ENCODE measurements at regions not wholly inside any gene's neighbourhood (a gene's known extent, or its start where the extent isn't known, plus 50 kb on each side); places are given as distances from the start of the nearest gene placed in this dataset.

- TF ChIP-seq, protein P1, sequence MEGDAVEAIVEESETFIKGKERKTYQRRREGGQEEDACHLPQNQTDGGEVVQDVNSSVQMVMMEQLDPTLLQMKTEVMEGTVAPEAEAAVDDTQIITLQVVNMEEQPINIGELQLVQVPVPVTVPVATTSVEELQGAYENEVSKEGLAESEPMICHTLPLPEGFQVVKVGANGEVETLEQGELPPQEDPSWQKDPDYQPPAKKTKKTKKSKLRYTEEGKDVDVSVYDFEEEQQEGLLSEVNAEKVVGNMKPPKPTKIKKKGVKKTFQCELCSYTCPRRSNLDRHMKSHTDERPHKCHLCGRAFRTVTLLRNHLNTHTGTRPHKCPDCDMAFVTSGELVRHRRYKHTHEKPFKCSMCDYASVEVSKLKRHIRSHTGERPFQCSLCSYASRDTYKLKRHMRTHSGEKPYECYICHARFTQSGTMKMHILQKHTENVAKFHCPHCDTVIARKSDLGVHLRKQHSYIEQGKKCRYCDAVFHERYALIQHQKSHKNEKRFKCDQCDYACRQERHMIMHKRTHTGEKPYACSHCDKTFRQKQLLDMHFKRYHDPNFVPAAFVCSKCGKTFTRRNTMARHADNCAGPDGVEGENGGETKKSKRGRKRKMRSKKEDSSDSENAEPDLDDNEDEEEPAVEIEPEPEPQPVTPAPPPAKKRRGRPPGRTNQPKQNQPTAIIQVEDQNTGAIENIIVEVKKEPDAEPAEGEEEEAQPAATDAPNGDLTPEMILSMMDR (IDR thresholded peaks at IDR 0.05): no peak
- Histone ChIP-seq H3K4me3 (no peak overlapping the region), H3K9me3 (no peaks in the 10 kb centered on the region), H3K4me1 (no peaks in the 10 kb centered on the region), H3K27ac (no peak overlapping the region), H3K27me3 (no peaks in the 10 kb centered on the region), H3K36me3 (no peaks in the 10 kb centered on the region)
- ATAC-seq (no peak), FAIRE-seq (no peak), DNase-seq (no peak)
- 63 to 77% methylated on average over 3 of the region's 3 CpGs for WGBS, 2 donors
- intact Hi-C loops (cut with DNase I): no loop called here
Measured at GRCh38 chr5:153209016-153209415, 281.5 kb upstream of the GRIA1 start.

DNA sequence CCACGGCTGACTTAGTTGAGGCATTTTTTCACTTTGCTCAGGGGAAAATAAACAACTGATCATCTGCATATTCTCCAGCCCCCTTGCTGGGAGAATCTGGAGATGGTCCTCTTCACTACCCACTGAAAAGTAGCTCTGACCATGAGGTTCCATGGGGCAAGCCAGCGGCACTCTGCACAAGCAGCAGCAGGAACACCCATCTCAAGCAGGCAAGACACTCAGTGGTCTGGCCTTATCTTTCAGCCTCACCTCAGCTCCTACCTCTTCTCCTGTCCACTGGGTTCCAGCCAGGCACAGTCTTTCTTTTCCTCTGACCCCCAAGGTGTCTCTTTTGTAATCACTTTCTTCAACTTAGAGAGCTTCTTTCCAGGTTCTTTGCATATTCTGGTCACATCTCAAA lies 280.8 kb upstream of the GRIA1 start:
- Histone ChIP-seq H3K36me3 (no peaks in the 10 kb centered on the region), H3K4me3 (no peak overlapping the region), H3K9me3 (no peaks in the 10 kb centered on the region), H3K27me3 (no peaks in the 10 kb centered on the region), H3K4me1 (no peaks in the 10 kb centered on the region), H3K27ac (no peak overlapping the region)
- 55 to 70% methylated on average over 2 of the region's 2 CpGs for WGBS, 2 donors
- TF ChIP-seq, protein P1 (IDR thresholded peaks at IDR 0.05): no peak
- intact Hi-C loops (cut with DNase I): no loop called here
- ATAC-seq: no peak
- DNase-seq: no peak
- no peak for FAIRE-seq

GRCh38 chr5:153211076-153211475 lies 279.4 kb upstream of the GRIA1 start:
- no peaks in the 10 kb centered on the region for H3K27me3 ChIP-seq
- no peak overlapping the region for H3K27ac ChIP-seq
- FAIRE-seq (no peak), ATAC-seq (no peak), DNase-seq (no peak)
- 16 to 18% methylated on average over 4 of the region's 4 CpGs for WGBS, 2 donors
- H3K9me3 ChIP-seq: no peaks in the 10 kb centered on the region
- H3K4me1 ChIP-seq: no peaks in the 10 kb centered on the region
- no peak overlapping the region for H3K4me3 ChIP-seq
- H3K36me3 ChIP-seq: no peaks in the 10 kb centered on the region
- TF ChIP-seq, protein P1 (IDR thresholded peaks at IDR 0.05): no peak
- intact Hi-C loops (cut with DNase I): no loop called here

GRCh38 chr5:153212471-153212870 lies 278.0 kb upstream of the GRIA1 start:
- H3K36me3 ChIP-seq: no peaks in the 10 kb centered on the region
- FAIRE-seq: no peak
- H3K9me3 ChIP-seq: no peaks in the 10 kb centered on the region
- H3K4me3 ChIP-seq: no peak overlapping the region
- no peak for ATAC-seq
- WGBS, 2 donors: 74% methylated on average over 3 of the region's 3 CpGs
- no peak for DNase-seq
- H3K27me3 ChIP-seq: no peaks in the 10 kb centered on the region
- TF ChIP-seq, protein P1 (IDR thresholded peaks at IDR 0.05): no peak
- no peaks in the 10 kb centered on the region for H3K4me1 ChIP-seq
- H3K27ac ChIP-seq: no peak overlapping the region
- intact Hi-C loops (cut with DNase I): no loop called here

- Histone ChIP-seq H3K4me3 (no peak overlapping the region), H3K4me1 (no peaks in the 10 kb centered on the region), H3K27me3 (no peaks in the 10 kb centered on the region), H3K9me3 (no peaks in the 10 kb centered on the region), H3K36me3 (no peaks in the 10 kb centered on the region), H3K27ac (no peak overlapping the region)
- intact Hi-C loops (cut with DNase I): no loop called here
- no peak for FAIRE-seq
- TF ChIP-seq, protein P1 (IDR thresholded peaks at IDR 0.05): no peak
- no peak for DNase-seq
- no peak for ATAC-seq
Measured at GRCh38 chr5:153222936-153223335, 267.5 kb upstream of the GRIA1 start.

Data from pancreas (tissue), 10 donors.